B cell (primary cell): ENCODE measurements at regions not wholly inside any gene's neighbourhood (a gene's known extent, or its start where the extent isn't known, plus 50 kb on each side); places are given as distances from the start of the nearest gene placed in this dataset.

ENCODE experiments used
- ATAC-seq: fragments of 200-7000 bp; cut with Tn5 transposase; one replicate; pipeline ENCODE4 v1.10.0; 2021; ENCODE audit warnings: low read depth, mild to moderate bottlenecking, moderate number of reproducible peaks, moderate library complexity
- CTCF ChIA-PET: fragments of 350-600 bp; sonication (Branson Sonifier 250); formaldehyde crosslinking; loops from one replicate; lab custom pipeline; 2021; ENCODE audit warnings: antibody characterized with exemption, inconsistent platforms; lab: Charles Lee
- POLR2A ChIA-PET: fragments of 350-600 bp; sonication (Branson Sonifier 250); formaldehyde crosslinking; loops from one replicate; lab custom pipeline; 2021; ENCODE audit warnings: antibody characterized with exemption; lab: Charles Lee
- DNase-seq: peaks from one replicate; pipeline ENCODE4 v3.0.0; 2013
- H2AFZ ChIP-seq: 2 replicates; pipeline ENCODE4 v1.6.1; 2012; ENCODE audit warnings: mild to moderate bottlenecking, low read depth, low read length; ENCODE audit not compliant: insufficient read depth, poor library complexity, severe bottlenecking
- H3K27ac ChIP-seq, 2 donors: 1 replicate in 1 of 2; 2 replicates in 1 of 2; pipeline ENCODE4 v1.5.1; 2012 to 2013; ENCODE audit warnings: low read length in 2 of 2, mild to moderate bottlenecking in 2 of 2, moderate library complexity in 1 of 2
- H3K27me3 ChIP-seq, 4 experiments: fragments of 200-600 bp in 1 of 4; sonication (generic) in 1 of 4; replicated peaks in 1 of 4; 1 replicate in 2 of 4; 2 replicates in 2 of 4; pipeline versions ENCODE4 v1.6.1 to v1.7.0; 2013 to 2016; ENCODE audit warnings: low read length in 3 of 4, mild to moderate bottlenecking in 2 of 4, mixed read lengths in 1 of 4, moderate library complexity in 1 of 4; ENCODE audit not compliant: insufficient read depth in 4 of 4, control insufficient read depth in 3 of 4; ENCODE audit errors: control extremely low read depth in 1 of 4
- H3K36me3 ChIP-seq, 2 experiments: replicated peaks in 1 of 2; 1 replicate in 1 of 2; 2 replicates in 1 of 2; pipeline versions ENCODE4 v1.6.1 to v1.7.1; 2013; ENCODE audit warnings: low read length in 1 of 2; ENCODE audit not compliant: insufficient read depth in 2 of 2, control insufficient read depth in 1 of 2; ENCODE audit errors: control extremely low read depth in 1 of 2, extremely low read depth in 1 of 2
- H3K4me1 ChIP-seq, 2 donors: fragments of 200-600 bp in 1 of 2; sonication (generic) in 1 of 2; 1 replicate in 1 of 2; 2 replicates in 1 of 2; pipeline versions ENCODE4 v1.5.1 to v1.6.1; 2013 to 2017; ENCODE audit warnings: low read length in 2 of 2; ENCODE audit not compliant: control insufficient read depth in 2 of 2, insufficient read depth in 2 of 2
- H3K4me2 ChIP-seq: replicated peaks from 2 replicates; pipeline ENCODE3; 2012; ENCODE audit warnings: mild to moderate bottlenecking, low read depth, low read length; ENCODE audit not compliant: poor library complexity, severe bottlenecking
- H3K4me3 ChIP-seq, 5 experiments: fragments of 200-600 bp in 1 of 5; sonication (generic) in 1 of 5; 1 replicate in 3 of 5; 2 replicates in 2 of 5; pipeline versions ENCODE4 v1.5.1 to v1.7.0; 2011 to 2016; ENCODE audit warnings: low read length in 4 of 5, mild to moderate bottlenecking in 4 of 5, low read depth in 2 of 5, control low read depth in 1 of 5, moderate library complexity in 1 of 5; ENCODE audit not compliant: insufficient read depth in 1 of 5; ENCODE audit errors: control extremely low read depth in 1 of 5, extremely low read depth in 1 of 5
- H3K79me2 ChIP-seq: fragments of 200-600 bp; sonication (generic); one replicate; pipeline ENCODE4 v1.6.0; 2016; ENCODE audit warnings: low read length; ENCODE audit not compliant: control insufficient read depth, insufficient read depth
- H3K9ac ChIP-seq: fragments of 200-600 bp; sonication (generic); 2 replicates; pipeline ENCODE4 v1.6.1; 2017; ENCODE audit warnings: mild to moderate bottlenecking, low read length, moderate library complexity
- H3K9me3 ChIP-seq, 3 donors: one replicate each; pipeline versions ENCODE4 v1.6.1 to v1.7.1; 2013; ENCODE audit warnings: low read length in 2 of 3; ENCODE audit not compliant: control insufficient read depth in 2 of 3, insufficient read depth in 1 of 3; ENCODE audit errors: control extremely low read depth in 1 of 3
- H4K20me1 ChIP-seq: 2 replicates; pipeline ENCODE4 v1.6.0; 2012; ENCODE audit warnings: mild to moderate bottlenecking, low read length; ENCODE audit not compliant: insufficient read depth, control insufficient read depth, poor library complexity, severe bottlenecking
- H3K27ac Mint-ChIP-seq: one replicate; pipeline ENCODE4 v1.8.0; 2021; ENCODE audit warnings: mixed read lengths
- H3K27me3 Mint-ChIP-seq: one replicate; pipeline ENCODE4 v1.8.0; 2021; ENCODE audit warnings: mixed read lengths
- H3K4me1 Mint-ChIP-seq: one replicate; pipeline ENCODE4 v1.8.0; 2021; ENCODE audit warnings: mixed read lengths
- H3K4me3 Mint-ChIP-seq: one replicate; pipeline ENCODE4 v1.8.0; 2021; ENCODE audit warnings: mixed read lengths
- H3K9me3 Mint-ChIP-seq: one replicate; pipeline ENCODE4 v1.8.0; 2022; ENCODE audit warnings: mixed read lengths; ENCODE audit not compliant: insufficient read depth
- CTCF ChIP-seq: fragments of 200-600 bp; IDR thresholded peaks from one replicate; pipeline ENCODE4 v1.8.0; 2022; ENCODE audit warnings: antibody characterized with exemption, mild to moderate bottlenecking
- EZH2 ChIP-seq: IDR thresholded peaks from 2 replicates; pipeline ENCODE4 v1.6.1; 2012; ENCODE audit warnings: borderline replicate concordance, low read depth, mild to moderate bottlenecking, moderate library complexity, low read length; ENCODE audit not compliant: insufficient read depth, poor library complexity, severe bottlenecking
- WGBS: methylation state at CpG from one replicate; pipeline ENCODE4 v1.1.5; 2013; ENCODE audit warnings: missing lambda C conversion rate; ENCODE audit not compliant: insufficient coverage; 5-methylcytosine and 5-hydroxymethylcytosine counted together
- intact Hi-C: fragments of 100-400 bp; cut with micrococcal nuclease; formaldehyde crosslinking; loops from one replicate; pipeline ENCODE4 v1.10.0; 2022

GRCh38 chr1:4090556-4090955 is 190.5 kb upstream of the C1orf174 start:
- H3K36me3 ChIP-seq: no peaks in the 10 kb centered on the region
- no peak overlapping the region for H3K27ac ChIP-seq
- Mint-ChIP-seq H3K9me3 (peaks cover 8% of the 10 kb centered on the region), H3K27ac (no peak overlapping the region), H3K4me1 (no peaks in the 10 kb centered on the region), H3K27me3 (no peaks in the 10 kb centered on the region), H3K4me3 (no peak overlapping the region)
- ATAC-seq (no peak), DNase-seq (no peak)
- H3K4me2 ChIP-seq: no peak overlapping the region
- POLR2A ChIA-PET: no interaction called here
- H3K4me1 ChIP-seq: no peaks in the 10 kb centered on the region
- peaks cover 0 to 57% (median 11%) of the 10 kb centered on the region in 3 donors for H3K9me3 ChIP-seq
- no peak overlapping the region for H3K9ac ChIP-seq
- H2AFZ ChIP-seq: no peak overlapping the region
- no peak for TF ChIP-seq CTCF
- no peak for TF ChIP-seq EZH2
- no peaks in the 10 kb centered on the region for H3K79me2 ChIP-seq
- H3K27me3 ChIP-seq: no peaks in the 10 kb centered on the region
- 81% methylated on average over 5 of the region's 5 CpGs for WGBS
- CTCF ChIA-PET: no interaction called here
- intact Hi-C loops: no loop called here
- H4K20me1 ChIP-seq: no peaks in the 10 kb centered on the region
- no peak overlapping the region for H3K4me3 ChIP-seq

GRCh38 chr1:4090976-4091660 is 191.0 kb upstream of the C1orf174 start:
- TF ChIP-seq CTCF: no peak
- TF ChIP-seq EZH2: no peak
- Mint-ChIP-seq H3K9me3 (peaks cover 10% of the 10 kb centered on the region), H3K4me1 (no peaks in the 10 kb centered on the region), H3K4me3 (no peak overlapping the region), H3K27ac (no peak overlapping the region), H3K27me3 (no peaks in the 10 kb centered on the region)
- POLR2A ChIA-PET: no interaction called here
- CTCF ChIA-PET: no interaction called here
- H3K27me3 ChIP-seq: no peaks in the 10 kb centered on the region
- H3K4me3 ChIP-seq: no peak overlapping the region
- no peak overlapping the region for H2AFZ ChIP-seq
- WGBS: 88% methylated on average over 6 of the region's 6 CpGs
- intact Hi-C loops: no loop called here
- H4K20me1 ChIP-seq: no peaks in the 10 kb centered on the region
- no peak overlapping the region for H3K4me2 ChIP-seq
- H3K9ac ChIP-seq: no peak overlapping the region
- H3K79me2 ChIP-seq: no peaks in the 10 kb centered on the region
- H3K27ac ChIP-seq: no peak overlapping the region
- no peak for DNase-seq
- H3K9me3 ChIP-seq: peaks cover 0 to 63% (median 11%) of the 10 kb centered on the region in 3 donors
- ATAC-seq: no peak
- no peaks in the 10 kb centered on the region for H3K36me3 ChIP-seq
- no peaks in the 10 kb centered on the region for H3K4me1 ChIP-seq
